ENCODE measurements at regions not wholly inside any gene's neighbourhood (a gene's known extent, or its start where the extent isn't known, plus 50 kb on each side); places are given as distances from the start of the nearest gene placed in this dataset.

GRCh38 chr6:48667797-48668196 is 556.8 kb upstream of the PTCHD4 start:
- TF ChIP-seq CTCF (conservative IDR thresholded peaks at IDR 0.05; ENCODE audit: low read depth, low read length) (no peak), EZH2phosphoT487 (IDR thresholded peaks at IDR 0.05; ENCODE audit: borderline replicate concordance, low read length) (no peak), EZH2 (IDR thresholded peaks at IDR 0.05; ENCODE audit: low read length, unreplicated experiment) (no peak)

Data from PC-3 (cell line).